Activated T-cell treated with anti-CD3 and anti-CD28 coated beads for 24 hours (primary cell): ENCODE measurements at regions not wholly inside any gene's neighbourhood (a gene's known extent, or its start where the extent isn't known, plus 50 kb on each side); places are given as distances from the start of the nearest gene placed in this dataset.
A peak's percentile ranks its signal among the peaks of the same experiment; 100 is the strongest.

Experiments used
- DNase-seq: peaks from one replicate; pipeline ENCODE4 v3.0.0-alpha.2; 2020; ENCODE audit warnings: low read depth

- DNase-seq, result no peak
Observed at GRCh38 chr1:222105393-222105737, 363.5 kb upstream of the DUSP10 start.

GRCh38 chr1:222104694-222105392, 363.0 kb upstream of the DUSP10 start:
- DNase-seq, result no peak

- no peak for DNase-seq
Observed at GRCh38 chr1:222104097-222104496, 362.2 kb upstream of the DUSP10 start.

- no peak for DNase-seq
Observed at GRCh38 chr1:222099746-222100145, 357.9 kb upstream of the DUSP10 start.

GRCh38 chr1:222098404-222098803, 356.5 kb upstream of the DUSP10 start:
- DNase-seq, result no peak

GRCh38 chr1:222097588-222097987, 355.7 kb upstream of the DUSP10 start:
- DNase-seq, result no peak

- no peak for DNase-seq
Observed at GRCh38 chr1:222096883-222097282, 355.0 kb upstream of the DUSP10 start.

- DNase-seq, result no peak
Observed at GRCh38 chr1:222096476-222096772, 354.5 kb upstream of the DUSP10 start.

GRCh38 chr1:222095606-222096475, 354.0 kb upstream of the DUSP10 start:
- peak; percentile 45 for DNase-seq

- DNase-seq, result no peak
Observed at GRCh38 chr1:222093518-222093917, 351.6 kb upstream of the DUSP10 start.

- no peak for DNase-seq
Observed at GRCh38 chr1:222090103-222090502, 348.2 kb upstream of the DUSP10 start.

GRCh38 chr1:222087221-222087920, 345.5 kb upstream of the DUSP10 start:
- no peak for DNase-seq

- no peak for DNase-seq
Observed at GRCh38 chr1:222084996-222085395, 343.1 kb upstream of the DUSP10 start.

GRCh38 chr1:222084048-222084447, 342.2 kb upstream of the DUSP10 start:
- no peak for DNase-seq

- no peak for DNase-seq
Observed at GRCh38 chr1:222081859-222082258, 340.0 kb upstream of the DUSP10 start.

- no peak for DNase-seq
Observed at GRCh38 chr1:222079566-222079965, 337.7 kb upstream of the DUSP10 start.

GRCh38 chr1:222077206-222077605, 335.3 kb upstream of the DUSP10 start:
- no peak for DNase-seq

- no peak for DNase-seq
Observed at GRCh38 chr1:222074317-222074716, 332.4 kb upstream of the DUSP10 start.

GRCh38 chr1:222073307-222073995, 331.6 kb upstream of the DUSP10 start:
- DNase-seq, result no peak

GRCh38 chr1:222071387-222071786, 329.5 kb upstream of the DUSP10 start:
- no peak for DNase-seq

GRCh38 chr1:222068937-222069336, 327.0 kb upstream of the DUSP10 start:
- no peak for DNase-seq

GRCh38 chr1:222068101-222068500, 326.2 kb upstream of the DUSP10 start:
- no peak for DNase-seq

GRCh38 chr1:222066539-222066938, 324.6 kb upstream of the DUSP10 start:
- no peak for DNase-seq
